Amygdala (tissue), 56 donors: ENCODE measurements at regions not wholly inside any gene's neighbourhood (a gene's known extent, or its start where the extent isn't known, plus 50 kb on each side); places are given as distances from the start of the nearest gene placed in this dataset.
"Not testable (repeated sequence)": the region's sequence is repeated elsewhere in the genome, so short reads cannot be mapped to it uniquely, and the experiment has no call there.

Experiments
- DNase-seq, 56 donors: peaks; one replicate each; lab custom pipeline; 2025; lab: John Stamatoyannopoulos, UW

DNA sequence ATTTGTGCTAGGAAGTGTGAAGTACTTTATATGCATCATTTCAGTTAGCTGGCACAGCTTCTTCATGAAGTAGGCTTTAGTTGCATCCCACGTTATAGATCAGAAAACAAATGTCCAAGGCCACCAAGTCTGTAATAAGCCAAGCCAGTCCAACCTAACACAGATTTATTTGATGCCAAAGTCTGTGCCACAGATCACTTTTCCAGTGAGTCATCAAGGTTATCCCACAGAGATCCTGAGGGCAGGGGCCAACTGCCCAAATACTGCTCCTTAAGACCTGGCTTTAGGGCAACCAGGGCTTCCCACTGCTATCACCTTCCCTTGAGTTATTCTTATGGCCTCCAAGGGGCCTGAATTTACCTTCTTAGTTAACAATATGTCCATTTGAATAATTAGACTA is 1340.4 kb downstream of the XPNPEP1 start:
- DNase-seq = no peak

DNA sequence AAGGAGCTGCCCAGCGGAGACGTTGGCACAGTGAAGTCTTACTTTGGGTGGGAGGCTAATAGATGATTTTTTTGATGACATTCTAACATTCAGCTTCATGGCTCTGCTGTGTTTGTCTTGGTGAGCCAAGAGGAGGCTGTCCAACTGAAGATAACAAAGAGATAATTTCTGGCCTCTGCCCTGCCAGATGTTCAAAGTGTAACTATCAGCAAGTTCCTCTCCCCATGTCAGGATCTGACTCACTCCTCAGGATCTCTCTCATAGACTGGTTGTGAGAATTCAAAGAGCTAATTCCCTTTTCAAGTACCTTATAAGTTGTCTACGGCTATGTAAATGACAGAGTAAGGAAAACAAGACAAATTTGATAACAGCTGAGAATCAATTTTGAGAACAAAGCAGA is 1340.9 kb downstream of the XPNPEP1 start:
- no peak for DNase-seq

DNA sequence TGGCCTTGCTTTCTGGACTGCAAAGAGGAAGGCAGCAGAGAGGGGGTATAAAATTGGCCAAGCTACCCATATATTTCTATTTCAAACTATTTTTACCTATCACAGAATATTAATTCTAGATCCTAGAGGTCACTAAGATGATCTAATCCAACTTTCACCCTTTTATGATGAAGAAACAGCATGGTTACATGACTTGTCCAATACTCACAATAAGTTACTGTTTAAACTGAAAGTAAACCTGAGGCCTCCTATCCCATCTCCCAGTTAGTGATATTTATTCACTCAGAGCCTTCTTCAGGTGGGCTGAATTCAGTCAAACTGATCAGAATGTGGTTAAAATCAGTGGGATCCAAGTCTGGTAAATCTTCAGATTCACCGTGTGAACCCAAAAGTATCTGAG is 1345.1 kb downstream of the XPNPEP1 start:
- no peak for DNase-seq

DNA sequence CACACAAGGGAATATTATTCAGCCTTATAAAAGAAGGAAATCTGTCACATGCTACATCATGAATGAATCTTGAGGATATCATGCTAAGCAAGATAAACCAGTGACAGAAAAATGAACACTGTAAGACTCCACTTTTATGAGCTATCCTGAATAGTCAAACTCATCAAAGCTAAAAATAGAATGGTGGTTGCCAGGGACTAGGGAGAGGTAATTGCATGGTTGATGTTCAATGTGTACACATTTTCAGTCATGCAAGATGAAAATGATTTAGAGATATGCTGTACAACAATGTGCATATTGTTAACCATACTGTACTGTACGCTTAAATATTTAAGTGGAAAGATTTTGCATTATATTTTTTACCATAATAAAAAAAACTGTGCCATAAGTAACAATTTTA is 1349.1 kb downstream of the XPNPEP1 start:
- no peak for DNase-seq

DNA sequence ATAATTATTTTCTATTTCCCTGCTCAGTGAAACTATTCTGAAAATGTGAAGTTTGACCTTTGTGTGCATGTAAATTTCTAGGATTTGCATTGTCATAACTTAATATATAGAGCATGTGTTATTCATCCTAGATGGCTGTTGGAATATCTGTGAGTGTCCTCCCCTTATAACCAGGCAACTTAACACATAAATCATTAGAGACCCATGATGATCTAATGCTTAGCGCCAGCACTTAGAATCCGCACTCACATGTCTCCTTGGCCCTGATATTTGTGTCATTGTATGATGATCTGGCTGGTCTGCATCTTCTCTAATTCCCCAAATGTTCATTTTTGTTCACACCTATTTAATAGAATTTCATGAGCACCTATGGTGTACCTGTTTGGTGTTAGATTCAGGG is 1354.5 kb downstream of the XPNPEP1 start:
- DNase-seq = no peak

GRCh38 chr10:108567899-108568752 is 1355.2 kb downstream of the XPNPEP1 start:
- no peak for DNase-seq

- DNase-seq = no peak
These were observed 1356.8 kb downstream of the XPNPEP1 start for GRCh38 chr10:108566316-108567107.

GRCh38 chr10:108562105-108562504 is 1361.2 kb downstream of the XPNPEP1 start:
- DNase-seq = no peak

DNA sequence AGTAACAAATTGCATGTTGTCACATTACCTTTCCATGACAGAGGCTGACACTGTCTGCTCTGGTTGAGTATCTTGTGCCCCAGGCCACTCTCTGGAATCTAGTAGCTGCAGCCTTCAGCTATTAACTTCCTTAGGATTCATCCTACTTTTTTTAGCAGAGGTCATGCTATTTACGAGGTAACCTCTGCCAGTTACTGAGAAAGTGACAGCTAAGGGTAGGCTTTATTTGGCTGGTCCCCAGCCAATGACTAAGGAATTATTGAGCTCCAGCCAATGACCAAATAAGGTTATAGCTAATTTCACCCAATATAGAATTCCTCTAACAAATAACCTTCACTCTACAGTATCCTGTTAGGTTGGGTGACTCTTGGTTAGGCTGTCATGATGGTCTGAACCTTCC is 1361.7 kb downstream of the XPNPEP1 start:
- no peak for DNase-seq

- no peak for DNase-seq
These were observed 1362.8 kb downstream of the XPNPEP1 start for GRCh38 chr10:108560488-108560887.

DNA sequence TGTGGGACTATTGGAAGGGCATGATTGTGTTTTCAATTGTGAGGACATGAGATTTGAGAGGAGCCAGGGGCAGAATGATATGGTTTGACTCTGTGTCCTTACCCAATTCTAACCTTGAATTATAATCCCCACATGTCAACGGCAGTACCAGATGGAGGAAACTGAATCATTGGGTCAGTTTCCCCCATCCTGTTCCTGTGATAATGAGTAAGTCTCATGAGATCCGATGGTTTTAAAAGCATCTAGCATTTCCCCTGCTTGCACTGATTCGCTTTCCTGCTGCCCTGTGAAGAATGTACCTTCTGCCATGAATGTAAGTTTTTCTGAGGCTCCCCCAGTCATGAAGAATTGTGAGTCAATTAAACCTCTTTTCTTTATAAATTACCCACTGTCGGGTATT is 1367.1 kb downstream of the XPNPEP1 start:
- DNase-seq = no peak

DNA sequence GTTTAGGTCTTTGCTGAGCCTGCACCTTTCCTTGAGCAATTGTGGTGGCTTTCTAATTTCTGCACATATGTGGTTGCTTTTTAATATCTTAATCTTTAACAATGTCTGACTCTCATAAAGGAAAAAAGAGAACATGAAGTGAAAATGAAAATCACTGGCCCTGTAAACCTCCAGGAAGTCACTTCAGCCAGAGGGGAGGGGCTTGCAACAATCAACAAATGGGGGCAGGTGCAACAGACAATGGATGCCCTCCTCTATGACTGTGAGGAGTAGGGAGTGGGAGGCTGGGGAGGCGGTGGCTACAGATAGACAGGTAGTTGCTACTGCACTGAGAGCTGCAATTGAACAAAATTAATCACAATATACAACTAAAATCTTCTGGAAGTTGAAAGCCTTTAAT is 1377.4 kb downstream of the XPNPEP1 start:
- DNase-seq = no peak

GRCh38 chr10:108544500-108545120 is 1378.7 kb downstream of the XPNPEP1 start:
- DNase-seq = peak in 27 of 56 donors; percentile 2 to 66 (median 14)

- not testable (repeated sequence) for DNase-seq
These were observed 1369.0 kb upstream of the SORCS1 start for GRCh38 chr10:108533551-108533950.

- no peak for DNase-seq
These were observed 1358.7 kb upstream of the SORCS1 start for GRCh38 chr10:108523016-108523800.

DNA sequence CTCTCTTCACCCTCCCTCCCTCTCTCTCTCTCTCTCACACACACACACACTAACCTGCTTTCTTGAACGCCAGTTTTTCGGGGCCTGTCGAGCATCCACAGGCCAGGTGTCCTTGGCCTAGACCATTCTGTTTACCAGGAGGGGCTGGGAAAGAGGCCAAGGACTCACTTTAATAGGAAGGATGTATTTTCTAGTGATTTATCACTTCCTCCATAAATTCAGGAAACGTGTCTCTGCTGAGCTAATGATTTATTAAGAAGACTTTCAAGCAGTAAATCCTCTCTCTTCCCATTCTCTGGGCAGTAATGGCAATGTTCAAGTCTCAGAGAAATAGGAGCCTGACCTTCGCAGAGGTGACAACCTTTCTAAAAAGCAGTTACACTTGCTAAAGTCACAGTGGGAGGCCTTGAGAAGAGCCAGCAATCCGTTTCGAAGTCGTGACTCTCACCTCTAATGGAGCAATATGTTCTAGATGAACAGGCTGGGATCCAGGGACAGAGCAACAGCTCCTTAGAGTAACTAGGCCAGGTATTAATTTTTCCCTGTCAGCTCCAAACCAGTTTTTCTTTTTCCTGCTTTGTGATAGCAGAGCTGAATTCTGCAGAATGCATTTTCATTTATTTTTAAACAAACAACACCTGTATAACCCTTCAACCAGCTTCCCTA is 1357.5 kb upstream of the SORCS1 start:
- DNase-seq = no peak

GRCh38 chr10:108515821-108516220 is 1351.3 kb upstream of the SORCS1 start:
- DNase-seq = no peak

DNA sequence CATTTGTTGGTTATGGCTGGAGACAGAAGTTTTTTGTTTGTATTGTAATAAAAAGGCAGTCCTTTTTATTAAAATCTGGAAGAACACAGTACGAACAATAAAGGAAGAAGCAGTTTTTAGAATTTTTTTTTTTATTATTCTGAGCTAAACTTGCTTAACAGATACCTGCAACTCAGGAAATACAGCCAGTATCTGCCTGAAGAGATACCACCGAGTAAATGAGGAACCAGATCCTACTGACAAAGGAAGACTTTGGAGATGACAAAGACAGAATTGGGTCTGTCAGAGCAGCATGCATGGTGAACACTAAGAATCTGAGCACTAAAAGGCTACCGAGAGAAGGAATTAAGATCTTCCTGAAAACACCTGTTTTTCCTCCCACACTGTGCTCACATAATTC is 1335.9 kb upstream of the SORCS1 start:
- no peak for DNase-seq

- DNase-seq = no peak
These were observed 1331.6 kb upstream of the SORCS1 start for GRCh38 chr10:108496106-108496505.

DNA sequence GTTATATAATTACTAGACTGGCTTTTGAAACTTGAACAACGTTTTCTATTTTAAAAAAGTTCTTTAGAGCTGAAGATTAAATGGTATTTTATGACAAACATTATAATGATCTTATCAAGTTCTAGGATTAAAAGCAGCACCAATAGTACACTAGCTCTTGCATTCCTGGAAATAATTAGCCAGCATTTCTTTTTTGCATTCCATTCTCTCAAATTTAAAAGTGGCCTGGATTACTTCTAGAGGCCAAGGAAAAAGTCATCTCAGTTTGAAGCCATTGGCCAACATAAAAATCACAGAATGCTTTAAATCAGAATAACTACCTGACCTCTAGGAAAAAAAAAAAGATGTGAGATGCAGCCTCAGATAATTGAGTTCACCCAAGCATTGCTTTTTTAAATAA is 1326.4 kb upstream of the SORCS1 start:
- no peak for DNase-seq
